ENCODE measurements at regions not wholly inside any gene's neighbourhood (a gene's known extent, or its start where the extent isn't known, plus 50 kb on each side); places are given as distances from the start of the nearest gene placed in this dataset.
"Not testable (repeated sequence)": the region's sequence is repeated elsewhere in the genome, so short reads cannot be mapped to it uniquely, and the experiment has no call there.

DNA sequence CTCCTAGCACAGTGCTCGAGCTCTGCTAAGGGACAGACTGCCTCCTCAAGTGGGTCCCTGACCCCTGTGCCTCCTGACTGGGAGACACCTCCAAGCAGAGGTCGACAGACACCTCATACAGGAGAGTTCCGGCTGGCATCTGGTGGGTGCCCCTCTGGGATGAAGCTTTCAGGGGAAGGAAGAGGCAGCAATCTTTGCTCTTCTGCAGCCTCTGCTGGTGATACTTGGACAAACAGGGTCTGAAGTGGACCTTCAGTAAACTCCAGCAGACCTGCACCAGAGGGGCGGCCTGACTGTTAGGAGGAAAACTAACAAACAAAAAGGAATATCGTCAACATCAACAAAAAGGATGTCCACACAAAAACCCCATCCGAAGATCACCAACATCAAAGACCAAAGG is 60.6 kb upstream of the DCN start:
- peaks cover 32% of the 10 kb centered on the region for H3K9me3 ChIP-seq (replicated peaks)
- H3K27ac ChIP-seq (replicated peaks), result peak overlapping the region; percentile 77
- H3K4me1 ChIP-seq; H3K4me3 ChIP-seq; intact Hi-C loops (cut with micrococcal nuclease); H3K36me3 ChIP-seq; H3K27me3 ChIP-seq (ENCODE audit: low read depth): not testable (repeated sequence)
- TF ChIP-seq, protein P1, sequence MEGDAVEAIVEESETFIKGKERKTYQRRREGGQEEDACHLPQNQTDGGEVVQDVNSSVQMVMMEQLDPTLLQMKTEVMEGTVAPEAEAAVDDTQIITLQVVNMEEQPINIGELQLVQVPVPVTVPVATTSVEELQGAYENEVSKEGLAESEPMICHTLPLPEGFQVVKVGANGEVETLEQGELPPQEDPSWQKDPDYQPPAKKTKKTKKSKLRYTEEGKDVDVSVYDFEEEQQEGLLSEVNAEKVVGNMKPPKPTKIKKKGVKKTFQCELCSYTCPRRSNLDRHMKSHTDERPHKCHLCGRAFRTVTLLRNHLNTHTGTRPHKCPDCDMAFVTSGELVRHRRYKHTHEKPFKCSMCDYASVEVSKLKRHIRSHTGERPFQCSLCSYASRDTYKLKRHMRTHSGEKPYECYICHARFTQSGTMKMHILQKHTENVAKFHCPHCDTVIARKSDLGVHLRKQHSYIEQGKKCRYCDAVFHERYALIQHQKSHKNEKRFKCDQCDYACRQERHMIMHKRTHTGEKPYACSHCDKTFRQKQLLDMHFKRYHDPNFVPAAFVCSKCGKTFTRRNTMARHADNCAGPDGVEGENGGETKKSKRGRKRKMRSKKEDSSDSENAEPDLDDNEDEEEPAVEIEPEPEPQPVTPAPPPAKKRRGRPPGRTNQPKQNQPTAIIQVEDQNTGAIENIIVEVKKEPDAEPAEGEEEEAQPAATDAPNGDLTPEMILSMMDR (IDR thresholded peaks at IDR 0.05; ENCODE audit: borderline replicate concordance), result peak; percentile 38
- DNase-seq, result peak; percentile 17

DNA sequence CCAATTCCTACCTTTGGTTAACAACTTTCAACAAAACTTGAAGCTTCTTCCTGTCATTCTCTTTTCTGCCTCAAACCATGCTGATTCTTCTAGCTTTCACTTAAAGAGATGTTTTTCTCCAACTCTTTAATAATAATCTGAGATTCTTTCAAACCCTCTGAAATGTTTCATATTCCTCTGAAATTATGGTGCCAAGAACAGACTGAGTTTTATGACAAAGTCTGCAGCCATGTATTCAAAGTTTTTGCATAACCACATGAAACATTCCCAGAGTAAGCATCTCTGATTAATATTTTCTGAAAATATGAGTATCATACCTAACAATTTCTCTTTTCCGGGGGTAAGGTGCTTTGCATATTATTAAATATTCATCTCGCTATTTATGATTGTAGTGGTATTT is 59.1 kb upstream of the DCN start:
- intact Hi-C loops (cut with micrococcal nuclease), result no loop called here
- no peaks in the 10 kb centered on the region for H3K27me3 ChIP-seq (ENCODE audit: low read depth)
- no peak overlapping the region for H3K4me3 ChIP-seq
- no peaks in the 10 kb centered on the region for H3K4me1 ChIP-seq
- TF ChIP-seq, protein P1 (IDR thresholded peaks at IDR 0.05; ENCODE audit: borderline replicate concordance), result no peak
- H3K27ac ChIP-seq (replicated peaks), result peak overlapping the region; percentile 77
- peaks cover 29% of the 10 kb centered on the region for H3K9me3 ChIP-seq (replicated peaks)
- no peaks in the 10 kb centered on the region for H3K36me3 ChIP-seq
- DNase-seq, result no peak

DNA sequence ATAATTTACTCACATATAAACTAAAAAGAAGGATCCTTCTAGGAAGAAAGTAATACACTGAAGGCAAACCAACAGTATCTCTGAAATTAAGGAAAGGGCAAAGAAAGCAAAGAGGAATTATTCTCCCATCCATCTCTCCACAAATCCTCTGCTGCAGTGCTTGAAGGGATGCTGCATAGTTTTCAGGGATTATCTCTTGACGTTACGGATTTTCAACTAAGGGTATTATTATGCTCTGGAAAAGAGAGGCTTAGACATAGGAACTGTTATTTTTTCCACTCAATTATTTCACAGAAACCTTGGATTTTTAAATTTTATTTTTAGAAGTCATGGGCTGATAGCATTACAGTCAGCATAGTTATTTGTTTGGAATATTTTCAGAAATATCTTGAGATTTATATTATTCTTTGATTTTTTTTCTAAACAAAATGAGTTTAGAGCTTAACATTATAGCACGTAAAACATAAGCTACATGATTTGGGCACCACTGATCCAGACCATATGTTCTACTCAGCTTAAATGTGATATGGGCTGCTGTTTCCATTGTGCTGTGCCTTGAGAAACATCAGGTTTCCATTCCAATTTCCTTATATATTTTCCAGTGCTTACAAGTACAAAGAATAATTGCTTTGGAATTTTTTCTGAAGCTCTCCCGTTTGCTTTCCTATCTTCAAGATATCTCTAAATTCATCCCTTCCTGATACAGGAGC is 57.9 kb upstream of the DCN start:
- no peak overlapping the region for H3K4me3 ChIP-seq
- TF ChIP-seq, protein P1 (IDR thresholded peaks at IDR 0.05; ENCODE audit: borderline replicate concordance), result no peak
- H3K4me1 ChIP-seq, result no peaks in the 10 kb centered on the region
- H3K27me3 ChIP-seq (ENCODE audit: low read depth), result no peaks in the 10 kb centered on the region
- DNase-seq, result no peak
- intact Hi-C loops (cut with micrococcal nuclease), result no loop called here
- no peaks in the 10 kb centered on the region for H3K36me3 ChIP-seq
- H3K27ac ChIP-seq (replicated peaks), result peak overlapping the region; percentile 77
- peaks cover 16% of the 10 kb centered on the region for H3K9me3 ChIP-seq (replicated peaks)

DNA sequence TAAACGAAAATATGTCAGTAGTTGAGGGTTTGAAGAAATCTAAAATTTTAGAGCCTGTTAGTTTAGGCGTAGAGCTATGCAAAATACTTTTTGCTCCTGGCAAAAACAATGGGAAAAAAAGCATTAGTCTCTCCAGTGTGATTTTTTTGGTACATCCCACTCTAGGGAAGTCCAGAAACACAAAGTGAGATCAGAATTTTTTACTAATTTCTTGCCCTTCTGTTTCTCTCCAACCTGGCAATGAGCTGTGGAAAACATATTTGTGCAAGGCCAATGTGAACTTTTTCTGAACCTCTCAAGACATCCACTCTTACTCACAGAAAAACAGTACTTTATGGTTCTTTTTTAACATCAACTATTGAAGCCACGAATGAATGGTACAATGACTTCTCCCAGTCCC is 56.9 kb upstream of the DCN start:
- intact Hi-C loops (cut with micrococcal nuclease), result no loop called here
- no peaks in the 10 kb centered on the region for H3K27me3 ChIP-seq (ENCODE audit: low read depth)
- no peak for DNase-seq
- H3K4me3 ChIP-seq, result no peak overlapping the region
- TF ChIP-seq, protein P1 (IDR thresholded peaks at IDR 0.05; ENCODE audit: borderline replicate concordance), result no peak
- H3K4me1 ChIP-seq, result no peaks in the 10 kb centered on the region
- peak overlapping the region; percentile 77 for H3K27ac ChIP-seq (replicated peaks)
- peaks cover 6% of the 10 kb centered on the region for H3K9me3 ChIP-seq (replicated peaks)
- H3K36me3 ChIP-seq, result no peaks in the 10 kb centered on the region

All from left ventricle myocardium inferior (tissue), 1 donor.